Stomach (tissue), 4 donors: ENCODE measurements at regions not wholly inside any gene's neighbourhood (a gene's known extent, or its start where the extent isn't known, plus 50 kb on each side); places are given as distances from the start of the nearest gene placed in this dataset.

Source experiments
- EP300 ChIP-seq: sonication (generic); formaldehyde crosslinking; IDR thresholded peaks from one replicate; pipeline ENCODE4 v1.6.1; 2017; ENCODE audit warnings: antibody characterized with exemption
- POLR2A ChIP-seq, 4 donors: fragments of 450-650 bp; IDR thresholded peaks; one replicate each; pipeline ENCODE4 v1.6.1; 2016; ENCODE audit warnings: antibody characterized with exemption in 4 of 4, control low read depth in 2 of 4, mild to moderate bottlenecking in 1 of 4, moderate library complexity in 1 of 4
- POLR2AphosphoS5 ChIP-seq, 3 donors: sonication (generic); formaldehyde crosslinking; IDR thresholded peaks; one replicate each; pipeline ENCODE4 v1.6.1; 2016; ENCODE audit warnings: antibody characterized with exemption in 3 of 3
- TF ChIP-seq, protein P1 (sequence below), 7 experiments: fragments of 450-650 bp in 4 of 7; fragments of 200-600 bp in 3 of 7; sonication (generic) in 3 of 7; IDR thresholded peaks; one replicate each; pipeline ENCODE4 v1.5.1; 2016 to 2019; ENCODE audit warnings: antibody characterized with exemption in 7 of 7, control low read depth in 2 of 7, mild to moderate bottlenecking in 1 of 7

DNA sequence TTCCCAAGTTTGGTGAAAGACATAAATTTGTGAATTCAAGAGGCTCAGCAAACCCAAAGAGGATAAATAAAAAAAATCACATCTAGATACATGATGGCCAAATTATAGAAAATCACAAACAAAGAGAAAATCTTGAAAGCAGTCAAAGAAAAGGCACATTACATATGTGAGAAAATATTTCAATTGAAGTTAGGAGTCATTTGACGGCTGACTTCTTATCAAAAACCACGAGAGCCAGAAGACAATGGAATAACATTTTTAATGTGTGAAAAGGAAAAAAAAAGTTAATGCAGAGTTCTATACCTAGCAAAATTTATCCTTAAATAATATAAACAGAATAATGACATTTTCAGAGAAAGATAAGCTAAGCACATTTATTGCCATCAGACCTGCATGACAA, 307.0 kb downstream of the C12orf75 start:
- TF ChIP-seq, protein P1, sequence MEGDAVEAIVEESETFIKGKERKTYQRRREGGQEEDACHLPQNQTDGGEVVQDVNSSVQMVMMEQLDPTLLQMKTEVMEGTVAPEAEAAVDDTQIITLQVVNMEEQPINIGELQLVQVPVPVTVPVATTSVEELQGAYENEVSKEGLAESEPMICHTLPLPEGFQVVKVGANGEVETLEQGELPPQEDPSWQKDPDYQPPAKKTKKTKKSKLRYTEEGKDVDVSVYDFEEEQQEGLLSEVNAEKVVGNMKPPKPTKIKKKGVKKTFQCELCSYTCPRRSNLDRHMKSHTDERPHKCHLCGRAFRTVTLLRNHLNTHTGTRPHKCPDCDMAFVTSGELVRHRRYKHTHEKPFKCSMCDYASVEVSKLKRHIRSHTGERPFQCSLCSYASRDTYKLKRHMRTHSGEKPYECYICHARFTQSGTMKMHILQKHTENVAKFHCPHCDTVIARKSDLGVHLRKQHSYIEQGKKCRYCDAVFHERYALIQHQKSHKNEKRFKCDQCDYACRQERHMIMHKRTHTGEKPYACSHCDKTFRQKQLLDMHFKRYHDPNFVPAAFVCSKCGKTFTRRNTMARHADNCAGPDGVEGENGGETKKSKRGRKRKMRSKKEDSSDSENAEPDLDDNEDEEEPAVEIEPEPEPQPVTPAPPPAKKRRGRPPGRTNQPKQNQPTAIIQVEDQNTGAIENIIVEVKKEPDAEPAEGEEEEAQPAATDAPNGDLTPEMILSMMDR (IDR thresholded peaks at IDR 0.05) = no peak
- no peak for TF ChIP-seq POLR2A (IDR thresholded peaks at IDR 0.05)
- no peak for TF ChIP-seq EP300
- TF ChIP-seq POLR2AphosphoS5 (IDR thresholded peaks at IDR 0.05) = no peak
